Stomach (tissue), 4 donors: ENCODE measurements at regions not wholly inside any gene's neighbourhood (a gene's known extent, or its start where the extent isn't known, plus 50 kb on each side); places are given as distances from the start of the nearest gene placed in this dataset.

Experiments used
- EP300 ChIP-seq: sonication (generic); formaldehyde crosslinking; IDR thresholded peaks from one replicate; pipeline ENCODE4 v1.6.1; 2017; ENCODE audit warnings: antibody characterized with exemption
- POLR2AphosphoS5 ChIP-seq, 3 donors: sonication (generic); formaldehyde crosslinking; IDR thresholded peaks; one replicate each; pipeline ENCODE4 v1.6.1; 2016; ENCODE audit warnings: antibody characterized with exemption in 3 of 3
- TF ChIP-seq, protein P1 (sequence below), 7 experiments: fragments of 450-650 bp in 4 of 7; fragments of 200-600 bp in 3 of 7; sonication (generic) in 3 of 7; IDR thresholded peaks; one replicate each; pipeline ENCODE4 v1.5.1; 2016 to 2019; ENCODE audit warnings: antibody characterized with exemption in 7 of 7, control low read depth in 2 of 7, mild to moderate bottlenecking in 1 of 7

- TF ChIP-seq, protein P1, sequence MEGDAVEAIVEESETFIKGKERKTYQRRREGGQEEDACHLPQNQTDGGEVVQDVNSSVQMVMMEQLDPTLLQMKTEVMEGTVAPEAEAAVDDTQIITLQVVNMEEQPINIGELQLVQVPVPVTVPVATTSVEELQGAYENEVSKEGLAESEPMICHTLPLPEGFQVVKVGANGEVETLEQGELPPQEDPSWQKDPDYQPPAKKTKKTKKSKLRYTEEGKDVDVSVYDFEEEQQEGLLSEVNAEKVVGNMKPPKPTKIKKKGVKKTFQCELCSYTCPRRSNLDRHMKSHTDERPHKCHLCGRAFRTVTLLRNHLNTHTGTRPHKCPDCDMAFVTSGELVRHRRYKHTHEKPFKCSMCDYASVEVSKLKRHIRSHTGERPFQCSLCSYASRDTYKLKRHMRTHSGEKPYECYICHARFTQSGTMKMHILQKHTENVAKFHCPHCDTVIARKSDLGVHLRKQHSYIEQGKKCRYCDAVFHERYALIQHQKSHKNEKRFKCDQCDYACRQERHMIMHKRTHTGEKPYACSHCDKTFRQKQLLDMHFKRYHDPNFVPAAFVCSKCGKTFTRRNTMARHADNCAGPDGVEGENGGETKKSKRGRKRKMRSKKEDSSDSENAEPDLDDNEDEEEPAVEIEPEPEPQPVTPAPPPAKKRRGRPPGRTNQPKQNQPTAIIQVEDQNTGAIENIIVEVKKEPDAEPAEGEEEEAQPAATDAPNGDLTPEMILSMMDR (IDR thresholded peaks at IDR 0.05), result no peak
- TF ChIP-seq EP300 (no peak), POLR2AphosphoS5 (IDR thresholded peaks at IDR 0.05) (no peak)
Measured at GRCh38 chr2:67790622-67791021, 272.2 kb downstream of the C1D start.
